Mucosa of descending colon (tissue), 3 donors: ENCODE measurements at regions not wholly inside any gene's neighbourhood (a gene's known extent, or its start where the extent isn't known, plus 50 kb on each side); places are given as distances from the start of the nearest gene placed in this dataset.
A peak's percentile ranks its signal among the peaks of the same experiment; 100 is the strongest.

Source experiments
- ATAC-seq: fragments of 200-7000 bp; cut with Tn5 transposase; one replicate; pipeline ENCODE4 v1.9.1; 2020; ENCODE audit warnings: mild to moderate bottlenecking, moderate library complexity
- DNase-seq, 3 donors: peaks; one replicate each; pipeline ENCODE4 v3.0.0-alpha.2; 2020
- H3K36me3 ChIP-seq: fragments of 200-600 bp; one replicate; pipeline ENCODE4 v1.8.0; 2021; ENCODE audit warnings: low read depth, mild to moderate bottlenecking
- H3K4me1 ChIP-seq: fragments of 200-600 bp; one replicate; pipeline ENCODE4 v1.8.0; 2021; ENCODE audit warnings: low read depth, mild to moderate bottlenecking
- H3K4me3 ChIP-seq: fragments of 200-600 bp; one replicate; pipeline ENCODE4 v1.8.0; 2021; ENCODE audit warnings: mild to moderate bottlenecking
- H3K9me3 ChIP-seq: fragments of 200-600 bp; one replicate; pipeline ENCODE4 v1.8.0; 2021; ENCODE audit warnings: mild to moderate bottlenecking
- intact Hi-C, 2 donors: fragments of 100-400 bp; cut with DNase I in 1 of 2; cut with micrococcal nuclease in 1 of 2; formaldehyde crosslinking; loops; one replicate each; pipeline versions ENCODE4 v1.11.0 to v1.11.1; 2022; cut with DNase I, micrococcal nuclease
- TF ChIP-seq, protein P1 (sequence below): fragments of 200-600 bp; IDR thresholded peaks from one replicate; pipeline ENCODE4 v1.8.0; 2022; ENCODE audit warnings: antibody characterized with exemption, mild to moderate bottlenecking
- donor health status: DM: no; HTN: no; CAD: no; lungs with moderate emphysema.
- donor health status: DM: no; HTN: no; CAD: no.
- donor health status: DM: no; HTN: yes; CAD: no.

GRCh38 chr12:46461907-46462640, 89.5 kb upstream of the SLC38A2 start:
- Histone ChIP-seq H3K4me3 (no peak overlapping the region), H3K36me3 (no peaks in the 10 kb centered on the region), H3K4me1 (no peaks in the 10 kb centered on the region), H3K9me3 (no peaks in the 10 kb centered on the region)
- intact Hi-C loops = no loop called here
- TF ChIP-seq, protein P1, sequence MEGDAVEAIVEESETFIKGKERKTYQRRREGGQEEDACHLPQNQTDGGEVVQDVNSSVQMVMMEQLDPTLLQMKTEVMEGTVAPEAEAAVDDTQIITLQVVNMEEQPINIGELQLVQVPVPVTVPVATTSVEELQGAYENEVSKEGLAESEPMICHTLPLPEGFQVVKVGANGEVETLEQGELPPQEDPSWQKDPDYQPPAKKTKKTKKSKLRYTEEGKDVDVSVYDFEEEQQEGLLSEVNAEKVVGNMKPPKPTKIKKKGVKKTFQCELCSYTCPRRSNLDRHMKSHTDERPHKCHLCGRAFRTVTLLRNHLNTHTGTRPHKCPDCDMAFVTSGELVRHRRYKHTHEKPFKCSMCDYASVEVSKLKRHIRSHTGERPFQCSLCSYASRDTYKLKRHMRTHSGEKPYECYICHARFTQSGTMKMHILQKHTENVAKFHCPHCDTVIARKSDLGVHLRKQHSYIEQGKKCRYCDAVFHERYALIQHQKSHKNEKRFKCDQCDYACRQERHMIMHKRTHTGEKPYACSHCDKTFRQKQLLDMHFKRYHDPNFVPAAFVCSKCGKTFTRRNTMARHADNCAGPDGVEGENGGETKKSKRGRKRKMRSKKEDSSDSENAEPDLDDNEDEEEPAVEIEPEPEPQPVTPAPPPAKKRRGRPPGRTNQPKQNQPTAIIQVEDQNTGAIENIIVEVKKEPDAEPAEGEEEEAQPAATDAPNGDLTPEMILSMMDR = no peak
- DNase-seq = no peak
- no peak for ATAC-seq

- Histone ChIP-seq H3K9me3 (no peaks in the 10 kb centered on the region), H3K36me3 (no peaks in the 10 kb centered on the region), H3K4me3 (no peak overlapping the region), H3K4me1 (no peaks in the 10 kb centered on the region)
- TF ChIP-seq, protein P1 = no peak
- peak; percentile 54 for ATAC-seq
- DNase-seq = no peak
- intact Hi-C loops = no loop called here
Observed at GRCh38 chr12:46461459-46461858, 88.9 kb upstream of the SLC38A2 start.

- intact Hi-C loops = no loop called here
- Histone ChIP-seq H3K4me1 (no peaks in the 10 kb centered on the region), H3K9me3 (no peaks in the 10 kb centered on the region), H3K4me3 (no peak overlapping the region), H3K36me3 (no peaks in the 10 kb centered on the region)
- ATAC-seq = no peak
- DNase-seq = no peak
- TF ChIP-seq, protein P1 = no peak
Observed at GRCh38 chr12:46460682-46461210, 88.2 kb upstream of the SLC38A2 start.

- H3K9me3 ChIP-seq = no peaks in the 10 kb centered on the region
- ATAC-seq = peak; percentile 63
- DNase-seq = peak in 1 of 3 donors; percentile 18
- H3K4me3 ChIP-seq = no peak overlapping the region
- H3K36me3 ChIP-seq = no peaks in the 10 kb centered on the region
- H3K4me1 ChIP-seq = no peaks in the 10 kb centered on the region
- TF ChIP-seq, protein P1 = no peak
- intact Hi-C loops = no loop called here
Observed at GRCh38 chr12:46459861-46460545, 87.4 kb upstream of the SLC38A2 start.

DNA sequence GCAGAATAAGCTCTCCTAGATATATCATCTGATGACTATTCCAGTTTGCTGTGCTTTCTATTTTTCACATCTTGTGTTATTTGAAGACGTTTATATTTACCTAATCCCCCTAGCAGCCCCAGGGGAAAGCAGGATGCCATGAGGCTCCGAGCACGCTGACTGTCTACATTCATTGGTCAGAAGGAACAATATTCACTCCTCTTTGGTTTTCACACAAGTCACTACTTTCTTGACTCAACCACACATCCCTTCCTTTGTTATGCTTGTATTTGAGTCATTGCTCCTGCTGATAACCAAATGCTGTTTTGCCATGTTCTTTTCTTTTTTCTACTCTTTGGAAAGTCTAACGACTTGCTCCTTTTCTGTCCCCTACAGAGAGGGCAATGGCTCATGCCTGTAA, 86.5 kb upstream of the SLC38A2 start:
- ATAC-seq = no peak
- H3K36me3 ChIP-seq = no peaks in the 10 kb centered on the region
- intact Hi-C loops = no loop called here
- TF ChIP-seq, protein P1 = no peak
- no peaks in the 10 kb centered on the region for H3K9me3 ChIP-seq
- no peaks in the 10 kb centered on the region for H3K4me1 ChIP-seq
- no peak for DNase-seq
- H3K4me3 ChIP-seq = no peak overlapping the region
